ENCODE measurements at regions not wholly inside any gene's neighbourhood (a gene's known extent, or its start where the extent isn't known, plus 50 kb on each side); places are given as distances from the start of the nearest gene placed in this dataset.

GRCh38 chr3:88408935-88409334 lies 259.2 kb downstream of the C3orf38 start:
- no peaks in the 10 kb centered on the region for H3K9me3 Mint-ChIP-seq (ENCODE audit: unreplicated experiment)
- Histone ChIP-seq H3K4me1 (no peaks in the 10 kb centered on the region), H3K27me3 (replicated peaks; ENCODE audit: control insufficient read depth, insufficient read depth, low read length) (no peaks in the 10 kb centered on the region), H3K9me3 (no peaks in the 10 kb centered on the region), H3K36me3 (ENCODE audit: control insufficient read depth, insufficient read depth, low read length) (no peaks in the 10 kb centered on the region), H3K4me3 (ENCODE audit: low read depth, low read length) (no peak overlapping the region)
- CTCF ChIA-PET, result no interaction called here
- no peak overlapping the region for H3K27ac Mint-ChIP-seq (ENCODE audit: unreplicated experiment)
- no TSS peak for BruUV-seq (replicated peaks)
- POLR2A ChIA-PET, result no interaction called here
- H3K4me3 Mint-ChIP-seq (ENCODE audit: unreplicated experiment), result no peak overlapping the region
- no peak for TF ChIP-seq CTCF (IDR thresholded peaks at IDR 0.05; ENCODE audit: insufficient read depth in 1 of 2, low read depth in 1 of 2, low read length in 1 of 2, severe bottlenecking in 1 of 2, unreplicated experiment in 1 of 2)
- DNase-seq, result no peak
- H3K36me3 Mint-ChIP-seq (ENCODE audit: insufficient read depth, unreplicated experiment), result no peaks in the 10 kb centered on the region
- no peaks in the 10 kb centered on the region for H3K4me1 Mint-ChIP-seq (ENCODE audit: low read depth, unreplicated experiment)
- intact Hi-C loops (cut with micrococcal nuclease; ENCODE audit: unreplicated experiment), result no loop called here
- peaks cover 3% of the 10 kb centered on the region for H3K27me3 Mint-ChIP-seq (ENCODE audit: insufficient read depth, unreplicated experiment)

GRCh38 chr3:88410259-88410658 lies 260.5 kb downstream of the C3orf38 start:
- CTCF ChIA-PET, result no interaction called here

GRCh38 chr3:88412346-88412745 lies 262.6 kb downstream of the C3orf38 start:
- Mint-ChIP-seq H3K36me3 (ENCODE audit: insufficient read depth, unreplicated experiment) (no peaks in the 10 kb centered on the region), H3K4me1 (ENCODE audit: low read depth, unreplicated experiment) (no peaks in the 10 kb centered on the region), H3K27me3 (ENCODE audit: insufficient read depth, unreplicated experiment) (peaks cover 3% of the 10 kb centered on the region), H3K9me3 (ENCODE audit: unreplicated experiment) (no peaks in the 10 kb centered on the region), H3K27ac (ENCODE audit: unreplicated experiment) (no peak overlapping the region), H3K4me3 (ENCODE audit: unreplicated experiment) (no peak overlapping the region)
- Histone ChIP-seq H3K27me3 (replicated peaks; ENCODE audit: control insufficient read depth, insufficient read depth, low read length) (no peaks in the 10 kb centered on the region), H3K36me3 (ENCODE audit: control insufficient read depth, insufficient read depth, low read length) (no peaks in the 10 kb centered on the region), H3K4me3 (ENCODE audit: low read depth, low read length) (no peak overlapping the region), H3K9me3 (no peaks in the 10 kb centered on the region), H3K4me1 (no peaks in the 10 kb centered on the region)
- no peak for TF ChIP-seq CTCF (IDR thresholded peaks at IDR 0.05; ENCODE audit: insufficient read depth in 1 of 2, low read depth in 1 of 2, low read length in 1 of 2, severe bottlenecking in 1 of 2, unreplicated experiment in 1 of 2)
- intact Hi-C loops (cut with micrococcal nuclease; ENCODE audit: unreplicated experiment), result no loop called here
- ChIA-PET POLR2A (no interaction called here), CTCF (no interaction called here)
- no peak for DNase-seq
- no TSS peak for BruUV-seq (replicated peaks)

More at GRCh38 chr3:88410259-88410658, 260.5 kb downstream of the C3orf38 start:
- H3K9me3 ChIP-seq, result no peaks in the 10 kb centered on the region
- intact Hi-C loops (cut with micrococcal nuclease; ENCODE audit: unreplicated experiment), result no loop called here
- Mint-ChIP-seq H3K9me3 (ENCODE audit: unreplicated experiment) (no peaks in the 10 kb centered on the region), H3K36me3 (ENCODE audit: insufficient read depth, unreplicated experiment) (no peaks in the 10 kb centered on the region), H3K4me3 (ENCODE audit: unreplicated experiment) (no peak overlapping the region), H3K27ac (ENCODE audit: unreplicated experiment) (no peak overlapping the region), H3K27me3 (ENCODE audit: insufficient read depth, unreplicated experiment) (peaks cover 3% of the 10 kb centered on the region), H3K4me1 (ENCODE audit: low read depth, unreplicated experiment) (no peaks in the 10 kb centered on the region)
- no peak for DNase-seq
- no TSS peak for BruUV-seq (replicated peaks)
- no peaks in the 10 kb centered on the region for H3K27me3 ChIP-seq (replicated peaks; ENCODE audit: control insufficient read depth, insufficient read depth, low read length)
- H3K4me3 ChIP-seq (ENCODE audit: low read depth, low read length), result no peak overlapping the region
- no peak for TF ChIP-seq CTCF (IDR thresholded peaks at IDR 0.05; ENCODE audit: insufficient read depth in 1 of 2, low read depth in 1 of 2, low read length in 1 of 2, severe bottlenecking in 1 of 2, unreplicated experiment in 1 of 2)
- H3K4me1 ChIP-seq, result no peaks in the 10 kb centered on the region
- POLR2A ChIA-PET, result no interaction called here
- no peaks in the 10 kb centered on the region for H3K36me3 ChIP-seq (ENCODE audit: control insufficient read depth, insufficient read depth, low read length)

Data from Caco-2 (cell line).